Right lobe of liver (tissue), 6 donors: ENCODE measurements at regions not wholly inside any gene's neighbourhood (a gene's known extent, or its start where the extent isn't known, plus 50 kb on each side); places are given as distances from the start of the nearest gene placed in this dataset.

Experiments used
- ATAC-seq, 4 donors: fragments of 200-7000 bp; cut with Tn5 transposase; one replicate each; pipeline ENCODE4 v1.9.1; 2020; ENCODE audit warnings: mild to moderate bottlenecking in 4 of 4, moderate library complexity in 4 of 4
- DNase-seq, 3 donors: peaks; one replicate each; pipeline ENCODE4 v3.0.0-alpha.2; 2020
- H3K27ac ChIP-seq, 3 donors: fragments of 200-600 bp; one replicate each; pipeline ENCODE4 v1.8.0; 2022
- H3K27me3 ChIP-seq, 2 donors: fragments of 200-600 bp; one replicate each; pipeline ENCODE4 v1.8.0; 2022
- H3K36me3 ChIP-seq, 4 donors: fragments of 200-600 bp; sonication (generic) in 1 of 4; one replicate each; pipeline versions ENCODE4 v1.5.1 to v1.8.0; 2017 to 2022; ENCODE audit warnings: control low read depth in 1 of 4
- H3K4me1 ChIP-seq, 4 donors: fragments of 200-600 bp; sonication (generic) in 1 of 4; one replicate each; pipeline versions ENCODE4 v1.5.1 to v1.8.0; 2017 to 2022; ENCODE audit warnings: control low read depth in 1 of 4
- H3K4me3 ChIP-seq, 3 donors: fragments of 200-600 bp; one replicate each; pipeline ENCODE4 v1.8.0; 2022
- H3K9me3 ChIP-seq, 4 donors: fragments of 200-600 bp; sonication (generic) in 1 of 4; one replicate each; pipeline versions ENCODE4 v1.5.1 to v1.8.0; 2017 to 2022; ENCODE audit warnings: control low read depth in 1 of 4
- CTCF ChIP-seq, 4 donors: fragments of 200-600 bp in 3 of 4; fragments of 450-650 bp in 1 of 4; IDR thresholded peaks; one replicate each; pipeline versions ENCODE4 v1.5.1 to v1.8.0; 2016 to 2022; ENCODE audit warnings: antibody characterized with exemption in 4 of 4, mild to moderate bottlenecking in 2 of 4
- POLR2A ChIP-seq: fragments of 450-650 bp; IDR thresholded peaks from one replicate; pipeline ENCODE4 v1.6.1; 2017; ENCODE audit warnings: antibody characterized with exemption, mild to moderate bottlenecking
- WGBS: methylation state at CpG from one replicate; pipeline ENCODE4 v1.1.6; 2018; ENCODE audit warnings: low coverage, low lambda C conversion rate; ENCODE audit not compliant: insufficient coverage; ENCODE audit errors: missing lambda C conversion rate; 5-methylcytosine and 5-hydroxymethylcytosine counted together
- intact Hi-C, 2 donors: fragments of 100-400 bp; cut with DNase I; formaldehyde crosslinking; loops; one replicate each; pipeline versions ENCODE4 v1.11.2 to v1.14.1; 2022
- donor health status: DM: no; HTN: yes; CAD: no.
- donor health status: DM: no; HTN: no; CAD: no.
- donor health status: DM: no; HTN: no; CAD: no.
- donor health status: DM: no; HTN: yes; CAD: no.
- donor health status: DM: no; HTN: yes; CAD: no.

GRCh38 chr1:220992705-220993052 lies 113.4 kb downstream of the HLX start:
- ATAC-seq (no peak), DNase-seq (no peak)
- Histone ChIP-seq H3K4me1 (no peaks in the 10 kb centered on the region), H3K27me3 (no peaks in the 10 kb centered on the region), H3K36me3 (no peaks in the 10 kb centered on the region), H3K9me3 (no peaks in the 10 kb centered on the region), H3K27ac (no peak overlapping the region), H3K4me3 (no peak overlapping the region)
- intact Hi-C loops = no loop called here
- 18% methylated on average over 3 of the region's 3 CpGs for WGBS
- TF ChIP-seq CTCF (IDR thresholded peaks at IDR 0.05) = no peak
- TF ChIP-seq POLR2A = no peak

GRCh38 chr1:220994671-220995070 lies 115.4 kb downstream of the HLX start:
- H3K4me1 ChIP-seq = no peaks in the 10 kb centered on the region
- WGBS = 80% methylated on average over 3 of the region's 3 CpGs
- intact Hi-C loops = no loop called here
- no peaks in the 10 kb centered on the region for H3K36me3 ChIP-seq
- no peak overlapping the region for H3K4me3 ChIP-seq
- no peaks in the 10 kb centered on the region for H3K9me3 ChIP-seq
- DNase-seq (no peak), ATAC-seq (no peak)
- no peaks in the 10 kb centered on the region for H3K27me3 ChIP-seq
- TF ChIP-seq CTCF (IDR thresholded peaks at IDR 0.05) (no peak), POLR2A (no peak)
- H3K27ac ChIP-seq = no peak overlapping the region

DNA sequence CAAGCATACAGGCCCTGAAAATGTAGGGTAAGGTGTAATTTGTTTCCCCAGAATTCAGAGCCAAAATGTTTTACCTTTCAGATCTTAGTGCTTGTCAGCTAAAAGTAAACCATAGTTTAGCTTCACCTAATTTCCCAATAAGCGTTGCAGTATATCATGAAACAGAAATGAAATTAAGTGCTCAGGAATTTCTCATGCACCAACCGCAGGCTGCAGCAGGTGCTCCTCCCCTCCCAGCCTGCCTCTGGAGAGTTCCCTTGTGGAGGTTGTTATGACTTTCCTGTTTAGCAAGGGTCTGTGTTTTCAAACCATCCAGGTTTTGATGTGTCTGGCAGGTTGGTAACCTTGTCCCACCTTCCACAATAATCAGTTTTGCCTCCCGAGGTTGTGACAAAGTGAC lies 118.5 kb downstream of the HLX start:
- no peak for ATAC-seq
- Histone ChIP-seq H3K9me3 (no peaks in the 10 kb centered on the region), H3K27me3 (no peaks in the 10 kb centered on the region), H3K4me3 (no peak overlapping the region), H3K36me3 (no peaks in the 10 kb centered on the region), H3K4me1 (no peaks in the 10 kb centered on the region), H3K27ac (no peak overlapping the region)
- no peak for TF ChIP-seq POLR2A
- intact Hi-C loops = no loop called here
- WGBS = 84% methylated on average over 3 of the region's 3 CpGs
- no peak for DNase-seq

- WGBS = 36% methylated on average over 5 of the region's 6 CpGs
- no peak overlapping the region for H3K27ac ChIP-seq
- no peaks in the 10 kb centered on the region for H3K9me3 ChIP-seq
- ATAC-seq (peak; percentile 48 to 80 (median 70)), DNase-seq (no peak)
- H3K36me3 ChIP-seq = no peaks in the 10 kb centered on the region
- no peak for TF ChIP-seq POLR2A
- no peak for TF ChIP-seq CTCF (IDR thresholded peaks at IDR 0.05)
- intact Hi-C loops = no loop called here
- no peak overlapping the region for H3K4me3 ChIP-seq
- no peaks in the 10 kb centered on the region for H3K4me1 ChIP-seq
- H3K27me3 ChIP-seq = no peaks in the 10 kb centered on the region
Observed at GRCh38 chr1:220999872-221000863, 120.9 kb downstream of the HLX start.

DNA sequence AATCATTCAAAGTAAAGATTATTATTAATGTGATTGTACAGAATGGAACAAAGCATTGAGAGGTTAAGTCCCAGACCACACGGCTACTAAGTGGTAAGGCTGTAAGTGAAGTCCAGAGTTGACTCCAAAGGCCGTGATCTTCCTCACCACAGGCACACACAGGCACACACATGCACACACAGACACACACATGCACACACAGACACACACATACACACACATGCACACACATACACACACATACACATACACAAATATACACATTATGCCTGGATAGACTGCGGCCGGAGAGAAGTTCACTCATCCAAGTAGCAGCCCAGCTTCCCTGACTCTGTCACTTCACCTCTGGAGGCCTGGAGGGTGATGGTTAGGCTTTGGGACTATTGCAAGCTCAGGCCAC lies 121.9 kb downstream of the HLX start:
- TF ChIP-seq CTCF (IDR thresholded peaks at IDR 0.05) (no peak), POLR2A (no peak)
- 71% methylated on average over 2 of the region's 4 CpGs for WGBS
- ATAC-seq (no peak), DNase-seq (no peak)
- H3K4me3 ChIP-seq = no peak overlapping the region
- no peaks in the 10 kb centered on the region for H3K27me3 ChIP-seq
- no peaks in the 10 kb centered on the region for H3K36me3 ChIP-seq
- H3K27ac ChIP-seq = no peak overlapping the region
- H3K9me3 ChIP-seq = no peaks in the 10 kb centered on the region
- intact Hi-C loops = no loop called here
- H3K4me1 ChIP-seq = no peaks in the 10 kb centered on the region
